HL-60 (cell line): ENCODE measurements at regions not wholly inside any gene's neighbourhood (a gene's known extent, or its start where the extent isn't known, plus 50 kb on each side); places are given as distances from the start of the nearest gene placed in this dataset.

Source experiments
- DNase-seq, 2 experiments: peaks; one replicate each; pipeline ENCODE4 v3.0.0-alpha.2; 2010 to 2020; ENCODE audit warnings: low read depth in 1 of 2, low spot score in 1 of 2
- H3K27ac ChIP-seq: fragments of 250-450 bp; sonication (Bioruptor Pico); replicated peaks from 2 replicates; pipeline ENCODE4 v1.5.1; 2020; ENCODE audit warnings: mild to moderate bottlenecking, moderate library complexity
- H3K27me3 ChIP-seq: fragments of 250-450 bp; sonication (Bioruptor Pico); 2 replicates; pipeline ENCODE4 v1.5.1; 2021; ENCODE audit warnings: mild to moderate bottlenecking, moderate library complexity; ENCODE audit not compliant: insufficient read depth, poor library complexity, severe bottlenecking
- H3K4me3 ChIP-seq: replicated peaks from 2 replicates; pipeline ENCODE4 v1.5.1; 2011; ENCODE audit warnings: mild to moderate bottlenecking, control low read depth, low read length; ENCODE audit not compliant: insufficient read depth
- GABPA ChIP-seq: IDR thresholded peaks from 2 replicates; pipeline ENCODE4 v1.6.1; 2012; ENCODE audit warnings: low read depth
- POLR2AphosphoS5 ChIP-seq: IDR thresholded peaks from 2 replicates; pipeline ENCODE4 v1.6.1; 2012; ENCODE audit warnings: low read depth
- REST ChIP-seq: IDR thresholded peaks from 2 replicates; pipeline ENCODE4 v1.6.1; 2012; ENCODE audit warnings: low read depth; ENCODE audit not compliant: insufficient replicate concordance
- SPI1 ChIP-seq: IDR thresholded peaks from 2 replicates; pipeline ENCODE4 v1.6.1; 2012; ENCODE audit warnings: low read depth, mild to moderate bottlenecking, borderline replicate concordance
- TF ChIP-seq, protein P1 (sequence below): IDR thresholded peaks from one replicate; pipeline ENCODE4 v1.5.1; 2011; ENCODE audit warnings: low read length, control low read depth, inconsistent platforms; ENCODE audit not compliant: insufficient read depth

DNA sequence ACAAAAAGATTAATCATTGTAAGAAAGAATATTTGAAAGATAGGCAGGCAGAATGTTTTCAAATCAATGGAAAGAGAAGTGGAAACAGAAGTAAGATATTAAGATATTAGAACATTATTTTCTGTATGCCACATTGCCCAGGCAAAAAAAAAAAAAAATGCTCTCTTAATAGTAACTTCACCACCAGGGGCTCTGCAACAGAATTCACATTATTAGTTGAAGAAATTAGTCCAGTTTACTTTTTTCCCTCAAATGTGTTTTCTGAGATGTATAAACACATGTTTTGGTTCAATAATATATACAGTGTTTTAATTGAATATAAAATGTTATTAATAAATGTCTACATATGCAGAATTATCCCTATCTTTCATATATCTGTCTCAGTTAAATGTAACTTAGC, 78.0 kb upstream of the ADAD1 start:
- Histone ChIP-seq H3K4me3 (no peak overlapping the region), H3K27me3 (no peaks in the 10 kb centered on the region), H3K27ac (no peak overlapping the region)
- TF ChIP-seq POLR2AphosphoS5 (no peak), SPI1 (no peak), REST (no peak), GABPA (no peak)
- TF ChIP-seq, protein P1, sequence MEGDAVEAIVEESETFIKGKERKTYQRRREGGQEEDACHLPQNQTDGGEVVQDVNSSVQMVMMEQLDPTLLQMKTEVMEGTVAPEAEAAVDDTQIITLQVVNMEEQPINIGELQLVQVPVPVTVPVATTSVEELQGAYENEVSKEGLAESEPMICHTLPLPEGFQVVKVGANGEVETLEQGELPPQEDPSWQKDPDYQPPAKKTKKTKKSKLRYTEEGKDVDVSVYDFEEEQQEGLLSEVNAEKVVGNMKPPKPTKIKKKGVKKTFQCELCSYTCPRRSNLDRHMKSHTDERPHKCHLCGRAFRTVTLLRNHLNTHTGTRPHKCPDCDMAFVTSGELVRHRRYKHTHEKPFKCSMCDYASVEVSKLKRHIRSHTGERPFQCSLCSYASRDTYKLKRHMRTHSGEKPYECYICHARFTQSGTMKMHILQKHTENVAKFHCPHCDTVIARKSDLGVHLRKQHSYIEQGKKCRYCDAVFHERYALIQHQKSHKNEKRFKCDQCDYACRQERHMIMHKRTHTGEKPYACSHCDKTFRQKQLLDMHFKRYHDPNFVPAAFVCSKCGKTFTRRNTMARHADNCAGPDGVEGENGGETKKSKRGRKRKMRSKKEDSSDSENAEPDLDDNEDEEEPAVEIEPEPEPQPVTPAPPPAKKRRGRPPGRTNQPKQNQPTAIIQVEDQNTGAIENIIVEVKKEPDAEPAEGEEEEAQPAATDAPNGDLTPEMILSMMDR = no peak
- DNase-seq = no peak

DNA sequence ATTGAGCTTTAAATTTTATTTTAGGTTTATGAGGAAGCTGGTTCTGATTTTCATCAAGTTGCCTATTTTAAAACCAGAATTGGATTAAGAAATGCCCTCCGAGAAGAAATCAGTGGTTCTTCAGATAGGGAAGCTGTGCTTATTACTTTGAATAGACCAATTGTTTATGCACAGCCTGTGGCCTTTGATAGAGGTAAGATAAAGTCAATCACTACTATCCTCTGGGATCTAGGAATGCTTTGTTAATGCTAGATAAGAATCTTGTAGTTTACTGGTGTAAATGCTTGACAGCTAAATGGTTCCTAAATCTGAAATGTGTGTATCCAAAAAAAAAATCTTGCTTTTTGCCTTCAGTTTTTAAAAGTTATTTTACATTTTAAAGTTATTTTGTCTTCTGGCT, 73.0 kb upstream of the ADAD1 start:
- H3K27me3 ChIP-seq = no peaks in the 10 kb centered on the region
- DNase-seq = no peak
- H3K4me3 ChIP-seq = no peak overlapping the region
- no peak for TF ChIP-seq POLR2AphosphoS5
- TF ChIP-seq REST = no peak
- TF ChIP-seq, protein P1 = no peak
- no peak for TF ChIP-seq SPI1
- TF ChIP-seq GABPA = no peak
- no peak overlapping the region for H3K27ac ChIP-seq

DNA sequence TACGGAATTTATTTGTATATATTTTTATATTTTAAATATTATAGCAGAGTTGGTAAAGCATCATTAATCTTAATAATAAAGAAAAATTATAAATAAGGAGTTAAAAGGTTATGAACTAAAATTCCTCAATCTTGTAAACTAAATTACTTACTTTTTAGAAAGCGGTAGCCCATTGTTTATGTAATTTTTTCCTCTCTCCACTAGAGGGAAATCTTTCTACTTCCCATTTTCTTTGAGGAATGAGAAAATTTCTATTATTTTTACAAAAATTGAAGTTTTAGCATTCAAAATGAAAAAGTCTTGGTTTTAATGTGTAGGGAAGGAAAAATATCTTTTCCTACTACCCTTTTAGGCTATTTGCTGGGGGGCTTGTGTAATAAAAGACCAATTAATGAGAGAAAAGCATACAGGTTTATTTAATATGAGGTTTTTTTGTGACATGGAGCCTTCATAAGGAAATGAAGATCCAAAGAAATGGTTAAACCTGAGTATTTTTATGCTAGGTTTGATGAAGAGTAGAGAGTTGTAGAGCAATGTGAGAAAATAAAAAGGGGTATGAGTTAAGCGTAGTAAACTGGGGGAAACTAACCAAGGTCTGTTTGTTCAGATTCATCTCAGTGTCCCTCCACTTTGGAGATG, 68.7 kb upstream of the ADAD1 start:
- Histone ChIP-seq H3K27me3 (no peaks in the 10 kb centered on the region), H3K4me3 (no peak overlapping the region), H3K27ac (no peak overlapping the region)
- no peak for DNase-seq
- TF ChIP-seq SPI1 (peak; percentile 22; the same call in 1 of the 2 replicates), GABPA (no peak), REST (no peak)
- TF ChIP-seq, protein P1 = peak; percentile 25
